Calu3 (cell line): ENCODE measurements at regions not wholly inside any gene's neighbourhood (a gene's known extent, or its start where the extent isn't known, plus 50 kb on each side); places are given as distances from the start of the nearest gene placed in this dataset.
"Not testable (repeated sequence)": the region's sequence is repeated elsewhere in the genome, so short reads cannot be mapped to it uniquely, and the experiment has no call there.

Experiments
- BruUV-seq: library from RNA; stranded (reverse); fragments of 400-500 nt; replicated peaks from 2 replicates; lab custom pipeline; 2021; lab: Mats Ljungman, UMichigan
- CTCF ChIA-PET: fragments of 300-600 bp; sonication (Branson Sonifier 250); formaldehyde crosslinking; loops from one replicate; lab custom pipeline; 2022; ENCODE audit warnings: antibody characterized with exemption; lab: Charles Lee
- DNase-seq: peaks from one replicate; pipeline ENCODE4 v3.0.0; 2022
- H3K27ac Mint-ChIP-seq: one replicate; pipeline ENCODE4 v1.8.0; 2022; ENCODE audit warnings: mixed read lengths; ENCODE audit not compliant: unreplicated experiment
- H3K27me3 Mint-ChIP-seq: one replicate; pipeline ENCODE4 v1.8.0; 2022; ENCODE audit warnings: mixed read lengths; ENCODE audit not compliant: unreplicated experiment
- H3K36me3 Mint-ChIP-seq: one replicate; pipeline ENCODE4 v1.8.0; 2022; ENCODE audit warnings: mild to moderate bottlenecking, moderate library complexity, mixed read lengths; ENCODE audit not compliant: insufficient read depth, unreplicated experiment
- H3K4me1 Mint-ChIP-seq: one replicate; pipeline ENCODE4 v1.8.0; 2022; ENCODE audit warnings: mild to moderate bottlenecking, low read depth, mixed read lengths; ENCODE audit not compliant: unreplicated experiment
- H3K4me3 Mint-ChIP-seq: one replicate; pipeline ENCODE4 v1.8.0; 2022; ENCODE audit warnings: mild to moderate bottlenecking, low read depth, moderate library complexity, mixed read lengths; ENCODE audit not compliant: unreplicated experiment
- H3K9me3 Mint-ChIP-seq: one replicate; pipeline ENCODE4 v1.8.0; 2022; ENCODE audit warnings: low read depth, mixed read lengths; ENCODE audit not compliant: unreplicated experiment
- intact Hi-C: fragments of 100-400 bp; cut with micrococcal nuclease; formaldehyde crosslinking; loops from one replicate; pipeline ENCODE4 v1.10.0; 2022; ENCODE audit not compliant: unreplicated experiment
- TF ChIP-seq, protein P1 (sequence below): fragments of 200-600 bp; IDR thresholded peaks from one replicate; pipeline ENCODE4 v1.8.0; 2022; ENCODE audit warnings: antibody characterized with exemption; ENCODE audit not compliant: unreplicated experiment

DNA sequence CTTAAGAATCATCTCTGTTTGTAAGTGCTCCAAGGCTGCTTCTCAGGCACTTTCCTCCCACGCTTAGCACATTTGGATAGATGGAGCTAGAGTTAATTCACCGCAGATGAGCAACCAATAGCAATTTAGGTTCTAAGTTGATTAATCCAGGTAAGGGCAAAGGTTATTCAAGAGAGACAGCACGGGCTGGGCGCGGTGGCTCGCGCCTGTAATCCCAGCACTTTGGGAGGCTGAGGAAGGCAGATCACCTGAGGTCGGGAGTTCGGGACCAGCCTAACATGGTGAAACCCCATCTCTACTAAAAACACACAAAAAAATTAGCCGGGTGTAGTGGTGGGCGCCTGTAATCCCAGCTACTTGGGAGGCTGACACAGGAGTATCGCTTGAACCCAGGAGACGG, 54.5 kb upstream of the UNC13C start:
- intact Hi-C loops, H3K27ac Mint-ChIP-seq, H3K4me1 Mint-ChIP-seq, CTCF ChIA-PET, H3K4me3 Mint-ChIP-seq, DNase-seq, BruUV-seq, H3K36me3 Mint-ChIP-seq, H3K27me3 Mint-ChIP-seq: not testable (repeated sequence)
- H3K9me3 Mint-ChIP-seq = peaks cover 10% of the 10 kb centered on the region

DNA sequence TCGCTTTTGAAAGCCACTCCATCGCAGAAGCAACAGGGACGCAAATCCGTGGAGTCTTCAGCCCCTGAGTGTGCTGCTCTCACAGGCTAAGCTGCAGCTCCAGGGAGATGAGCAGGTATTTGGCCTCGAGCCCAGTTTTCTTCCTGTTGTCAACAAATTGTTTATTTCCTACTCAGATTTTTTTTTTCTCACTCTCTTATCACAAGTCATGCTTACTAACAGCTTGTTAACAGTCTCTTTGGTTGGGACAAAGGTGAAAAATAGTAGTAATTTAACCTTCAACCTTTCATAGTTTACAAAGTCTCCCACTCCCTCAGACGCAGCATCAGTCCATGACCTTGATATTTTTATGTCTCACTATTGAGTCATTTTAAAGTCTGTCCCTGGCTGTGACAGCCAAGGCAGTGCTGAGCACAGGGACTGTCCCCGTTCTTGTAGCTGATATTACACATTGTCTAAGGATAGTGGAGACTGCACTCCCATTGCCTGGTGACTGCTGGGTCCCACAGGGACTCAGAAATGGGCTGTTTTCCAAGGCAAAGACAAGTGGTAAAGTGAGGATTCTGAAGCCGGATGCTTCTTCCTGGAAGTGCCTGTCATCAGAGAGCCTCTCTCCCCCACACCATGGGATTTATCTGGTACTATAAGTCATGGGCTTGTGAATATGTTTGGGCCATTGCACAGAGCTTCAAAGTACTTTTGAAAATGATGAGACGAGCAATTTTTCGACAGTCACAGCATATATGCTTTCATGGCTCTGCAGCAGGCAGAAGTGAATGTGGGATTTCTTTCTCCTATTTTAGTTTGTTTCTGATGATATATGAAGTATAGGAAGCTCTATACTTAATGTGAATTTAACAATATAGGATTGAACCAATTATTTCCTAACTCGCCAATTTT, 59.8 kb upstream of the UNC13C start:
- H3K36me3 Mint-ChIP-seq = no peaks in the 10 kb centered on the region
- H3K27ac Mint-ChIP-seq = no peak overlapping the region
- no peaks in the 10 kb centered on the region for H3K27me3 Mint-ChIP-seq
- H3K9me3 Mint-ChIP-seq = no peaks in the 10 kb centered on the region
- intact Hi-C loops = no loop called here
- no TSS peak for BruUV-seq
- no peak overlapping the region for H3K4me3 Mint-ChIP-seq
- CTCF ChIA-PET = no interaction called here
- TF ChIP-seq, protein P1, sequence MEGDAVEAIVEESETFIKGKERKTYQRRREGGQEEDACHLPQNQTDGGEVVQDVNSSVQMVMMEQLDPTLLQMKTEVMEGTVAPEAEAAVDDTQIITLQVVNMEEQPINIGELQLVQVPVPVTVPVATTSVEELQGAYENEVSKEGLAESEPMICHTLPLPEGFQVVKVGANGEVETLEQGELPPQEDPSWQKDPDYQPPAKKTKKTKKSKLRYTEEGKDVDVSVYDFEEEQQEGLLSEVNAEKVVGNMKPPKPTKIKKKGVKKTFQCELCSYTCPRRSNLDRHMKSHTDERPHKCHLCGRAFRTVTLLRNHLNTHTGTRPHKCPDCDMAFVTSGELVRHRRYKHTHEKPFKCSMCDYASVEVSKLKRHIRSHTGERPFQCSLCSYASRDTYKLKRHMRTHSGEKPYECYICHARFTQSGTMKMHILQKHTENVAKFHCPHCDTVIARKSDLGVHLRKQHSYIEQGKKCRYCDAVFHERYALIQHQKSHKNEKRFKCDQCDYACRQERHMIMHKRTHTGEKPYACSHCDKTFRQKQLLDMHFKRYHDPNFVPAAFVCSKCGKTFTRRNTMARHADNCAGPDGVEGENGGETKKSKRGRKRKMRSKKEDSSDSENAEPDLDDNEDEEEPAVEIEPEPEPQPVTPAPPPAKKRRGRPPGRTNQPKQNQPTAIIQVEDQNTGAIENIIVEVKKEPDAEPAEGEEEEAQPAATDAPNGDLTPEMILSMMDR = no peak
- no peak for DNase-seq
- no peaks in the 10 kb centered on the region for H3K4me1 Mint-ChIP-seq

- H3K9me3 Mint-ChIP-seq = no peaks in the 10 kb centered on the region
- H3K27ac Mint-ChIP-seq = no peak overlapping the region
- H3K4me3 Mint-ChIP-seq = no peak overlapping the region
- TF ChIP-seq, protein P1 = no peak
- intact Hi-C loops = no loop called here
- no peaks in the 10 kb centered on the region for H3K27me3 Mint-ChIP-seq
- no peaks in the 10 kb centered on the region for H3K4me1 Mint-ChIP-seq
- BruUV-seq = no TSS peak
- DNase-seq = no peak
- H3K36me3 Mint-ChIP-seq = no peaks in the 10 kb centered on the region
- CTCF ChIA-PET = no interaction called here
Measured at GRCh38 chr15:53917109-53917508, 61.1 kb upstream of the UNC13C start.

DNA sequence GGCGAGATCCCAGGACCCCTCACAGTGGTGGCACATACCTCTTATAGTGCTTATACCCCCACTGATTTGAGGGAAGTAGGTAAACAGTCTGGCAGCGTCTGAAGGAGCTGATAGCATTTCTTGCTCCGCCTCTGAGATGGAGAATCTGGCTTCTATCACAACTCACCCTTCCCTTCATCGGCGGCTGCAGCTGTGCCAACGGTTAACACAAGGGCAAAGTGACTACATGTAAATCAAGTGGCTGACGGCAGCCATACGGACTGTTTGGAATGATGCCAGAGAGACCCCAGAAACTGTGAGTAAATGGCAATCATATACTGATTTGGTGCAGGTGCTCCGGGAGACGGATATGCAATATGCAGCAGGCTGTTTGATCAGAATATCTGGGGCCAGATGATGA, 66.8 kb upstream of the UNC13C start:
- Mint-ChIP-seq H3K27me3 (no peaks in the 10 kb centered on the region), H3K27ac (no peak overlapping the region), H3K4me1 (peaks cover 13% of the 10 kb centered on the region), H3K4me3 (no peak overlapping the region), H3K9me3 (peaks cover 2% of the 10 kb centered on the region), H3K36me3 (peaks cover 7% of the 10 kb centered on the region)
- CTCF ChIA-PET = interaction anchor here (0.7 kb wide), 1 partner anchor 109 kb away, joined by 4 read pairs; no protein-coding TSS in a partner anchor
- DNase-seq = no peak
- intact Hi-C loops = loop anchor here (2.0 to 5.0 kb wide), 2 partner anchors 75 to 99 kb away; no protein-coding TSS in a partner anchor
- no TSS peak for BruUV-seq
- TF ChIP-seq, protein P1 = no peak
